NCI-H2171 treated with DMSO at 0.1 percent for 48 hours (cell line): ENCODE measurements at regions not wholly inside any gene's neighbourhood (a gene's known extent, or its start where the extent isn't known, plus 50 kb on each side); places are given as distances from the start of the nearest gene placed in this dataset.
A peak's percentile ranks its signal among the peaks of the same experiment; 100 is the strongest.
"Not testable (repeated sequence)": the region's sequence is repeated elsewhere in the genome, so short reads cannot be mapped to it uniquely, and the experiment has no call there.

Experiments used
- DNase-seq: peaks from one replicate; lab custom pipeline; 2025; lab: John Stamatoyannopoulos, UW

- no peak for DNase-seq
Measured at GRCh38 chr10:124242791-124243190, 149.4 kb upstream of the CHST15 start.

DNA sequence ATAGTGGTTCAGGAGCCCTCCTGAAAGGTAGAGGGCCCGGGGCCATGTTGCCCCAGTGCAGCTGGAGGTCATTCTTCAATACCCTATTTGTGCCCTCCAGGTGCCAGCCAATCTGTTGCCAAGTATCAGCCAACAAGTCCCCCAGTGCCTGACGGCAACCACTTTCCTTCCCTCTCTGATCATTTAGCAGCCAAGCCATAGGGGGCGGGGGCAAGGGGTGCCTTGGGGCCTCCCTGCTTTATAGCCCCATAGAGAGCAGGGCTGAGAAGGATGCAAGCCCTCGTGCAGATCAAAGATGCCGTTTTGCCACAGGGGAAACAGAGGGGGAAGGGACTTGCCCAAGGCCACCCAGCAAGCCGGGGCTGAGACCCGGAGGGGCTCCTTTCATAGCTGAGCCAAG lies 149.0 kb upstream of the CHST15 start:
- DNase-seq = no peak

- DNase-seq = not testable (repeated sequence)
Measured at GRCh38 chr10:124241510-124241909, 148.1 kb upstream of the CHST15 start.

GRCh38 chr10:124240839-124241291 lies 147.5 kb upstream of the CHST15 start:
- DNase-seq = no peak

- no peak for DNase-seq
Measured at GRCh38 chr10:124239696-124240095, 146.3 kb upstream of the CHST15 start.

- peak; percentile 19 for DNase-seq
Measured at GRCh38 chr10:124239134-124239533, 145.7 kb upstream of the CHST15 start.

- DNase-seq = no peak
Measured at GRCh38 chr10:124238367-124238766, 145.0 kb upstream of the CHST15 start.

GRCh38 chr10:124237282-124237961 lies 144.0 kb upstream of the CHST15 start:
- DNase-seq = no peak

DNA sequence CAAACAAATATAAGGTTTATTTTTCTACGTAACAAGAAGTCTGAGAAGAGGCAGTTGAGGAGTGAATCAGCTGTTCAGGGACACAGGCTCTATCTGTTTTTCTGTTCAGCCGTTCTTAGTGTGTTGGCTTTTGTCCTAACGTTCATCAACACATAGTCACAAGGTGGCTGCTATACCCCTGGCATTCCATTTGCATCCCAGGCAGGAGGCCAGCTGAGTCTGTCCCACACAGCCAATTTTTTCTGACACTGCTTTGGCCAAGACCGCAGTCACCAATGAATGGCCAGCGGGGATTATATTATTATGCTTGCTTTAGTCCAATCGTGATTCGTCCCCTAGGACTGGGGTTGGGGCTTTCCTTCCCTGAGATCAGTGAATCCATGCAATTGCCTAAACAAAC lies 143.4 kb upstream of the CHST15 start:
- DNase-seq = no peak

GRCh38 chr10:124236136-124236535 lies 142.7 kb upstream of the CHST15 start:
- DNase-seq = no peak

GRCh38 chr10:124235232-124235631 lies 141.8 kb upstream of the CHST15 start:
- no peak for DNase-seq

DNA sequence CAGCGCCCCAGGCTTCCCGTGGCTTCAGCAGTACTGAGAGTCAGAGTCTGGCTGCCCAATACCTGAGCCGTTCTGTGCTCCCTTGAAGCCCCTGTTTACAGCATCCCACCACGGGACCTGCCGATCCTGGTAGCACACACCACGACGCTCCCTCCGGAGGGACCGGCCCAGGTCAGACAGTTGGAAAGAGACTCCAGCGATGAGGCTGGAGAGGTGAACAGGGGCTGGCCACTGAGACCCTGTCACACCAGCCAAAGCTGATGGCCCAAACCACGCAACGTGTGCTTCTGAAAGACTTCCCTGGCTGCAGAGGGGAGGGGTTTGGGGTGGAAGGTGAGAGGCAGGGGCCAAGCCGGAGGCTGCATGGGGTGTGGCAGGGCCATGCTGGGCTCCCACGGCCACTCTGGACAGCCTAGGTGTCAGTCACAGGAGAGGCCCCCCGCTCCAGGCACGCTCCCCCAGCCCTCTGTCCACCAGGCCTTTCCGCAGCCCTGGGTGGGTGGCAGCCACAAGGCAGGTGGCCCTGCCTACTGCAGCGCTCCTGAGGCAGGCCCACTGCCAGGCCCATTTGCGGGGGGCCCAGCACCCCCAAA lies 140.2 kb upstream of the CHST15 start:
- no peak for DNase-seq

DNA sequence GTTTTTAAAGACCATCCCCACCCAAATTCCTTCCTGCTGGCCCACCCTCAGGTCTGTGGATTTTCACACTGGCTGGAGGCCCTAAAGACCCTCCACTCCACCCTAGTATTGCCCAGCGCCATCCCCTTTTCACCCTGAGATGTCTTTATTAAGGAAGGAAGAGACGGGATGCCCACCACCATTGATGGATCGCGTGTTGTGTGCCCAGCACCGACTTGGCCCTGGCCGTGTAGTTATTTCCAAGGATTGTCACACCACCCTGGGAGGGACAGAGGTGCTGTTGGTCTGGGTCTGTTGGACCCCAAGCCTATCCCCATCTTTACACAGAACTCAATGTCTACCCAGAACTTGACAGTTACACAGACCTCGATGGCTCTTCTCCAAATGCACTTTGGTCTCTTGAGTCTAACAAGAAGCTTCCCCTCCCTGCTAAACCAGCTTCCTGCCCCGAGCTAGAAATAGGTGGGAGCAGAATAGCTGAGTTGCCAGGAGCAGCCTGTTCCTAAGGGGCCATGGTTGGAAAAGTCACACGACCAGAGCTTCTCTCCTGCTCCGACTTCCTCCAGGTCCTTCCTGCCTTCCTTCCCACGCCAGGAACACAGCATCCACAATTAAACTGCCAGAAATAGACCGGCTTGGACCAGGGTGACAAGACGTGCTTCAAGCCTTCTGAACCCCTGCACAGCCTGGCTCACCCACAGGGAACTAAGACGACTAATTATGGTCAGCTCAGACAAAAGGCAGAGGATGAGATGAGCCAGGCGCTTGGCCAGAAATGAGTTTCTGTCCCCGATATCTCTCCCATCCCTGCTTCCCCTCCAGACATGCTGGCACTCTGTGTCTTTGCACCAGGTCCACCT lies 139.5 kb upstream of the CHST15 start:
- no peak for DNase-seq

DNA sequence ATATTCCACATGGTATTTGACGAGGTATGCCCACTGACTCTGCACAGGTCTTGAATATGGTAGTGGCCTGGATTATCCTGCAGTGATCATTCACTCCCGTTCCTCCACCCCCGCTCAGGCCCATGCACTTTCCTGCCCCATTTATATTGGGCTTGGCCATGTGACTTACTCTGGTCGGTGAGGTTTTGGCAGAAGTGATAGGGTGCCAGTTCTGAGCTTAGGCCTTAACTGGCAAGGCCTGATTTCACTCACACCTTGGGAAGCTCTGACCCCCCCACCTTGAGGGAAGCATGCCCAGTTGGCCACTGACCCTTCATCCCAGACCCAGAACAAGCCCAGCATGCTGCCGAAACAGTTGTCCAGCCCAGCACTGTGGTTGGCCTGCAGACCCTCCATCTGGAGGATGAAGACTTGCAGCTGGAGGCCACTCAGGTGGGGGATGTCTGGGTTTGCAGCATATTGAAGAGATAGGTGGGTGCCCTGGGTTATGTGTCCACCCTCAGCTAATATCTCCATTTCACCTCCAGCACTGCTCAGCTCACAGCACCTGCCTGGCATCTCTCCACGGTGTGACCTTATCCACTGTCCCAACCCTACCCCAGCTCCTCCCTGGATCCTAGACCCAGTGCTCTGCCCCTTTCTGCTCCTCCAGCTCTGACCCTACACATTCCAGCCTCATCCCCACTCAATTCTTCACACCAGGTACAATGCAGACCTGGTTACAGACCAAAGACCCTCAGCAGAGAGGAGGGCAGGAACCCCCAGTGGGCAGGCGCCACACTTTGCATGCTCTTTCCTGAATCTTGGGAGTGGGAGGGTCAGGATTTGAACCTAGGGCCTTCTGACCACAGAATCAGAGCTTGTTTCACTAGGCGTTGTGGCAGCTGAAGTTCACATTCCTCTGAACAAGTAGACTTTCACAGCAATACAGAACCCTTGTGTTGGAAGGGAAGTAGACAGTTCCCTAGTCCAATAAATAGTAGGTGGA lies 138.1 kb upstream of the CHST15 start:
- no peak for DNase-seq

GRCh38 chr10:124230635-124231167 lies 137.3 kb upstream of the CHST15 start:
- DNase-seq = no peak

GRCh38 chr10:124229989-124230634 lies 136.7 kb upstream of the CHST15 start:
- DNase-seq = no peak

DNA sequence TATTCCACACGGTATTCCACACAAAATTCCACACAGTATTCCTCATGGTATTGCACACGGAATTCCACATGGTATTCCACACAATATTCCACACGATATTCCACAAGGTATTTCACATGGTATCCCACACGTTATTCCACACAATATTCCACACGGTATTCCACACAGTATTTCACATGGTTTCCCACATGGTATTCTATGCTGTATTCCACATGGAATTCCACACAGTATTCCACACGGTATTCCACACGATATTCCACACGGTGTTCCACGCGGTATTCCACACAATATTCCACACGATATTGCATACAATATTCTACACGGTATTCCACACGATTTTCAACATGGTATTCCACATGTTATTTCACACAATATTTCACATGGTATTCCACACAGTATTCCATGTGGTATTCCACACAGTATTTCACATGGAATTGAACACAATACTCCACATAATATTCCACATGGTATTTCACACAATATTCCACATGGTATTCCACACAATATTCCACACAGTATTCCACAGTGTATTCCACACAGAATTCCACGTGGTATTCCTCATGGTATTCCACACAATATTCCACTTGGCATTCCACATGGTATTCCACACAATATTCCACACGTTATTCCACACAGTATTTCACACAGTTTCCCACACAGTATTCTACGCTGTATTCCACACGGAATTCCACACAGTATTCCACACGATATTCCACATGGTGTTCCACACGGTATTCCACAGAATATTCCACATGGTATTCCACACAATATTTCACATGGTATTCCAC lies 136.0 kb upstream of the CHST15 start:
- no peak for DNase-seq

DNA sequence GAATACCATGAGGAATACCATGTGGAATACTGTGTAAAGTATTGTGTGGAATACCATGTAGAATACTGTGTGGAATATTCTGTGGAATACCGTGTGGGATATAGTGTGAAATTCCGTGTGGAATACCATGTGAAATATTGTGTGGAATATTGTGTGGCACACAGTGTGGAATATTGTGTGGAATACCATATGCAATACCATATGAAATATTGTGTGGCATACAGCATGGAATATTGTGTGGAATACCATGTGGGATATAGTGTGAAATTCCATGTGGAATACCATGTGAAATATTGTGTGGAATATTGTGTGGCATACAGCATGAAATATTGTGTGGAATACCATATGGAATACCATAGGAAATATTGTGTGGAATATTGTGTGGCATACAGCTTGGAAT lies 135.1 kb upstream of the CHST15 start:
- no peak for DNase-seq

- DNase-seq = no peak
Measured at GRCh38 chr10:124227988-124228387, 134.6 kb upstream of the CHST15 start.
